ENCODE measurements at regions not wholly inside any gene's neighbourhood (a gene's known extent, or its start where the extent isn't known, plus 50 kb on each side); places are given as distances from the start of the nearest gene placed in this dataset.

- TF ChIP-seq CTCF (conservative IDR thresholded peaks at IDR 0.05) = no peak
- TF ChIP-seq EZH2 (IDR thresholded peaks at IDR 0.05; ENCODE audit: low read depth) = no peak
Observed at GRCh38 chr21:38721055-38721454, 84.7 kb upstream of the ETS2 start.
